H1 (cell line): ENCODE measurements at regions not wholly inside any gene's neighbourhood (a gene's known extent, or its start where the extent isn't known, plus 50 kb on each side); places are given as distances from the start of the nearest gene placed in this dataset.

Source experiments
- BRCA1 ChIP-seq: IDR thresholded peaks from 2 replicates; pipeline ENCODE4 v1.6.1; 2012; ENCODE audit warnings: low read depth, low read length, improper control_type of control experiment
- CBX5 ChIP-seq: fragments of 300-800, 300-1000 bp; sonication (generic); IDR thresholded peaks from 2 replicates; pipeline ENCODE4 v1.7.1; 2016; ENCODE audit warnings: antibody characterized with exemption, low read length, low read depth
- HDAC2 ChIP-seq, 2 experiments: fragments of 300-600 bp in 1 of 2; sonication (generic) in 1 of 2; IDR thresholded peaks; 2 replicates each; pipeline ENCODE4 v1.6.1; 2011 to 2012; ENCODE audit warnings: low read depth in 2 of 2, low read length in 2 of 2, mild to moderate bottlenecking in 2 of 2, moderate library complexity in 2 of 2, borderline replicate concordance in 1 of 2, inconsistent platforms in 1 of 2
- KDM5A ChIP-seq: fragments of 200-600 bp; IDR thresholded peaks from 2 replicates; pipeline ENCODE4 v1.7.1; 2012; ENCODE audit warnings: mild to moderate bottlenecking, low read length, inconsistent platforms, mixed read lengths
- POLR2A ChIP-seq, 2 experiments: IDR thresholded peaks; 1 replicate in 1 of 2; 2 replicates in 1 of 2; pipeline ENCODE4 v1.6.1; 2011; ENCODE audit warnings: low read depth in 2 of 2, low read length in 2 of 2, mild to moderate bottlenecking in 2 of 2; ENCODE audit errors: control extremely low read depth in 1 of 2
- SP1 ChIP-seq: IDR thresholded peaks from 2 replicates; pipeline ENCODE4 v1.6.1; 2011; ENCODE audit warnings: low read depth, low read length
- SUZ12 ChIP-seq: fragments of 200-600 bp; sonication (generic); IDR thresholded peaks from 2 replicates; pipeline ENCODE4 v1.6.1; 2012; ENCODE audit warnings: mild to moderate bottlenecking, inconsistent platforms, low read length, moderate library complexity, mixed read lengths
- TAF7 ChIP-seq: optimal IDR thresholded peaks from 2 replicates; pipeline ENCODE3; 2011; ENCODE audit warnings: low read depth, mild to moderate bottlenecking, inconsistent platforms, low read length, moderate library complexity, borderline replicate concordance

GRCh38 chrX:106378616-106379015 lies 210.5 kb downstream of the PWWP3B start (continued):
- TF ChIP-seq TAF7 (no peak), KDM5A (no peak), BRCA1 (no peak), POLR2A (IDR thresholded peaks at IDR 0.05; ENCODE audit: control extremely low read depth in 1 of 2, low read depth in 2 of 2, low read length in 2 of 2) (no peak), CBX5 (no peak), SUZ12 (no peak), HDAC2 (IDR thresholded peaks at IDR 0.05; ENCODE audit: borderline replicate concordance in 1 of 2, low read depth in 2 of 2, low read length in 2 of 2) (no peak), SP1 (no peak)
